GM12865 (cell line): ENCODE measurements at regions not wholly inside any gene's neighbourhood (a gene's known extent, or its start where the extent isn't known, plus 50 kb on each side); places are given as distances from the start of the nearest gene placed in this dataset.

Source experiments
- DNase-seq: peaks from one replicate; pipeline ENCODE4 v3.0.0; 2010; ENCODE audit warnings: low read depth
- H3K4me3 ChIP-seq: 2 replicates; pipeline ENCODE4 v1.5.1; 2011; ENCODE audit warnings: mild to moderate bottlenecking, low read depth, low read length, control low read depth
- TF ChIP-seq, protein P1 (sequence below): IDR thresholded peaks from 2 replicates; pipeline ENCODE4 v1.5.1; 2011; ENCODE audit warnings: low read length, control low read depth, low read depth, inconsistent platforms; ENCODE audit not compliant: insufficient read depth; ENCODE audit errors: missing control alignments

DNA sequence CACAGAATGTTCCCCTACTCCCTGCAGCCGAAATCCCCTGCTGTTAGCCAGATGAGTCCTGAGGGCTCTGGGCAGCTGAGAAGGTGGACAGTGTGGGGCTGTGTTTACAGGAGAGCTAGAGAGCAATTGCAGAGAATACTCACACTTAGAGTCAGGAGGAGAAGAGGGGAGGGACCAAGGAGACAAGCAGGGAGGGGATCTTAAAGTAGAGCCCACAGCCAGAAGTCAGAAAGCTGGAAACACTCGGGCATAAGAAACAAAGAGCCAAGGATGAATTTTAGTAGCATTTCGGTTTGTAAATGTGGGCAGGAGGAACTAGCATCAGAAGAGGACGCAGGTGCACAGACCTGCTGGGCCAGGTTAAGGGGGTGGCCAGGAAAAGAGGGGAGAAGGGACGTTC lies 1435.9 kb downstream of the BRD1 start:
- TF ChIP-seq, protein P1, sequence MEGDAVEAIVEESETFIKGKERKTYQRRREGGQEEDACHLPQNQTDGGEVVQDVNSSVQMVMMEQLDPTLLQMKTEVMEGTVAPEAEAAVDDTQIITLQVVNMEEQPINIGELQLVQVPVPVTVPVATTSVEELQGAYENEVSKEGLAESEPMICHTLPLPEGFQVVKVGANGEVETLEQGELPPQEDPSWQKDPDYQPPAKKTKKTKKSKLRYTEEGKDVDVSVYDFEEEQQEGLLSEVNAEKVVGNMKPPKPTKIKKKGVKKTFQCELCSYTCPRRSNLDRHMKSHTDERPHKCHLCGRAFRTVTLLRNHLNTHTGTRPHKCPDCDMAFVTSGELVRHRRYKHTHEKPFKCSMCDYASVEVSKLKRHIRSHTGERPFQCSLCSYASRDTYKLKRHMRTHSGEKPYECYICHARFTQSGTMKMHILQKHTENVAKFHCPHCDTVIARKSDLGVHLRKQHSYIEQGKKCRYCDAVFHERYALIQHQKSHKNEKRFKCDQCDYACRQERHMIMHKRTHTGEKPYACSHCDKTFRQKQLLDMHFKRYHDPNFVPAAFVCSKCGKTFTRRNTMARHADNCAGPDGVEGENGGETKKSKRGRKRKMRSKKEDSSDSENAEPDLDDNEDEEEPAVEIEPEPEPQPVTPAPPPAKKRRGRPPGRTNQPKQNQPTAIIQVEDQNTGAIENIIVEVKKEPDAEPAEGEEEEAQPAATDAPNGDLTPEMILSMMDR = no peak
- no peak overlapping the region for H3K4me3 ChIP-seq
- no peak for DNase-seq

DNA sequence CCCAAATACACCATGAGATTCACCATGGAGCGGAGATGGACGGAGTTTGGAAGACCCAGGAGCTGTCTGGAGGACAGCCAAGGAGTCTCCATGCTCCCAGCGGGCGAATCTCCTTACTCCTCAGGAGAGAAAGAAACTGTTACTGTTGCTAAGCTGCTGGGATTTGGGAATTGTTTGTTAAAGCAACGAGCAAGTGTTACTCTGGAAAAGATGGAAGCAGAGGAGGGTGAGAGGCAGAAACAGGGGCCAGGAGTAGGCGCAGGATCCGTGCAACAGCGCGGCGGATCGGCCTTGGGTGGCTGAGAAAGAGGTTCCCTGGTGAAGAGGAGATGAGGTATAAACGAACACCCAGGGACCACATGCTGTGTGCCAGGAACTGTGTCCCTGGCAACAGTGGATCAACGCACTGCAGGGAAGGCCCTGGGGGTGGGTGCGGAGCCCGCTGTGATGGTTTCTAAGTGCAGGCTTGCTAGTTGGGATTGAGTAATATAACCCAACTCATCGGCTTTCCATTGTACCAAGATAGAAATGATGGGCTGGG lies 1436.4 kb downstream of the BRD1 start:
- no peak overlapping the region for H3K4me3 ChIP-seq
- TF ChIP-seq, protein P1 = no peak
- no peak for DNase-seq

DNA sequence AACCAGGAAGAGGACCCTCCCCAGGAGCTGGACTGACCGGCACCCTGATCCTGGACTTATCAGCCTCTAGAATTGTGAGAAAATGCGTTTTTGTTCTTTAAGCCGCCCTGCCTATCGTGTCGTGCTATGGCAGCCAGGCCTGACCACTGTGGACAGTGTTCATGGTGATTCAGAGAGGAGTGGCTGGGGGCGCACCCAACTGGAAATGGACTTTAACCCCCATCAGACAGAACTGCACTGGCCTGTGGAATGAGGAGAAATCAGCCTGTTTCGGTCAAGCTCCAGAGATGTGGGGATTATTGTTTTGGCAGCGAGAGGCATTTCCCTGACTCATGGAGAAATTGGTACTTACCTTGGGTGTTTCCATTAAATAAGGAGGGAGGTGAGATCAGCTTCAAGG lies 1437.8 kb downstream of the BRD1 start:
- TF ChIP-seq, protein P1 = no peak
- no peak for DNase-seq
- no peak overlapping the region for H3K4me3 ChIP-seq

DNA sequence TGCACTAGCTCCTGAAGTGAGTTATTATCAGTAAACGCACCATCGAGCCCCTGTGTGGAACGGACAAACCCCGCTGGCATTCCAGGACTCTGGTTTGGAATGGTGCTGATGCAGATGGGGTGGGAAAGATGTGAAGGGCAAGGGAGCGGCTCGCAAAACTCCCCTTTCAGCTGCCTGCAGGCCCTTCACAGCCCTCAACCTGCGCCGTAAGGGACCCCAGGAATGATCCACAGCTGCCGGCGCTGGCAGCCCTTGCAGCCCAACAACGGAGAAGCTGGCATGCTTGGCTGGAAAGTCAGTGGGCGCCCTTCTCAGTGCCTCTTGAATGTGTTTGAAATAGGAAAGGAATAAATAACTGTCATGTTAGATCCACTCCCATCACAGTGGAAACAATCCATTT lies 1445.5 kb downstream of the BRD1 start:
- H3K4me3 ChIP-seq = no peak overlapping the region
- TF ChIP-seq, protein P1 = no peak
- DNase-seq = no peak

DNA sequence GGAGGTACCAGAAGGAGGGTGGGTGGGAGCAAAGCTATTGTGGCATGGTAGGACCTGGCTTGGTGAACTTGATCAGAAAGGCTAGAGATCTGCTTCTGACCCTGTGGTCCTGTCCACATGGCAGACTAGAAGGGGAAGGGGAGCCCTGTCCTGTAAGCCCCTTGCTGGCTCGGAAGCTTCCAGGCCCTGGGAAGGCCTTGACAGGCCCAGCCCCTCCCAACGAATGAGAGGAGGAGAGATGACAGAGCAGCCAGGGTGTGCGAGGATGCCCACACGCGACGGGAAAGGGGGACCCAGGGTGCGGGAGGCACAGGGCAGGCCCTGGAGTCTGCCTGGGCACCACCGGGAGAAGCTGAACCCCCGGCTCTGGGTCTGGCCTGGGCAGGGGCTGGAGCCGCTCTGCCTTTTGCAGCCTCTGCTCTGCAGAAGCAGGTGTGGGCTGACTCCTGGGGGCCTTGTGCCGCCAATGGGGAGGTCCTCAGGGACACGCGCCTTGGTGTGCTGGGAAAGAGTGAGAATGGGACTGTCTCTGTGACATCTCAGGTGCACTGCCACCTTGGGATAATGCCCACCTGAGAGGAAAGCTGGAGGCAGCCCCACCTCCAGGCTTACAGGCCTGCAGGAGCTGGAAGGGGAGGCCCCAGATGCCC lies 1447.5 kb downstream of the BRD1 start:
- H3K4me3 ChIP-seq = no peak overlapping the region
- DNase-seq = no peak
- TF ChIP-seq, protein P1 = no peak

DNA sequence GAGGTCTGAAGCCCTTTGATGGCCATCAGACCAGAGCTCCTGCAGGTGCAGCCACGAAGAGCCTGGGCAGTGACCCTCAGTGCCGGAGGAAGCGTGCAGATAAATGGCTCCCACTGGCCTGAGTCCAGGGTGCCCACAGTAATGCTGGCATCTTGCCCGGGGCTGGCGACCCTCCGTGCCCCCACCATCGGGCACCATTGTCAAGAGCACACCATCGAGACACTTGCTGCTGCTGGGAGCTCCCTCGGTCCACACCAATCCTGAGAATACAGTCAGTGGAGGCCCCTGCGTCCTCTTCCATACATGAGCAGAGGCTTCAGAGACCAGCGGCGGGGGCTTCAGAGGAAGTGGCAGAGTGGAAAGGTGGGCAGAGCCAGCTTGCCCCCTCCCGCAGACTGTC lies 1448.3 kb downstream of the BRD1 start:
- no peak overlapping the region for H3K4me3 ChIP-seq
- DNase-seq = no peak
- TF ChIP-seq, protein P1 = no peak

DNA sequence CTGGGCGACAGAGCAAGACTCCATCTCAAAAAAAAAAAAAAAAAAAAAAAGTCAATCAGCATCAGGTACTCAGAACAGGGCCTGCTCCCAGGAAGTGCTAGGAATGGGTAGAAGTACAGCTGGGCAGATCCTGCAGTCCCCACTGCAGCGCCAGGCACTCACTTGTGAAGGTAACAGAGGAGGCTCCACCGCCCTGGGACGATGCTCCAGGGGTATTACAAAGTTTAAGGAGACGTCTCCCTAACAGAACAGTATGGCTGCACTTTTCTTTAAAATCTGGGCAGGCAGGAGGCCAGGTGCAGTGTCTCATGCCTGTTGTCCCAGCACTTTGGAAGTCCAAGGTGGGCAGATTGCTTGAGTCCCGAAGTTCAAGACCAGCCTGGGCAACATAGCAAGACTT lies 1449.0 kb downstream of the BRD1 start:
- no peak overlapping the region for H3K4me3 ChIP-seq
- no peak for DNase-seq
- TF ChIP-seq, protein P1 = no peak
